ENCODE measurements at regions not wholly inside any gene's neighbourhood (a gene's known extent, or its start where the extent isn't known, plus 50 kb on each side); places are given as distances from the start of the nearest gene placed in this dataset.

- Histone ChIP-seq H3K9ac (ENCODE audit: control insufficient read depth, insufficient read depth, low read length) (no peak overlapping the region), H3K9me3 (replicated peaks; ENCODE audit: control insufficient read depth, insufficient read depth, low read length) (no peaks in the 10 kb centered on the region), H3K4me2 (ENCODE audit: control insufficient read depth, insufficient read depth) (no peak overlapping the region), H4K20me1 (ENCODE audit: control insufficient read depth, insufficient read depth) (no peaks in the 10 kb centered on the region), H3K4me1 (ENCODE audit: control insufficient read depth, insufficient read depth, low read length) (no peaks in the 10 kb centered on the region), H3K4me3 (no peak overlapping the region), H3K79me2 (ENCODE audit: control insufficient read depth, insufficient read depth, low read length) (no peaks in the 10 kb centered on the region), H3K36me3 (ENCODE audit: control insufficient read depth in 2 of 2, insufficient read depth in 2 of 2, low read length in 1 of 2) (no peaks in the 10 kb centered on the region), H3K27ac (ENCODE audit: control insufficient read depth, insufficient read depth) (no peak overlapping the region), H2AFZ (ENCODE audit: control insufficient read depth, low read depth, low read length) (no peak overlapping the region), H3K27me3 (replicated peaks in 1 of 2; ENCODE audit: control insufficient read depth in 2 of 2, insufficient read depth in 2 of 2, low read length in 1 of 2) (no peaks in the 10 kb centered on the region)
- FAIRE-seq (no peak), DNase-seq (ENCODE audit: low read depth, low spot score) (no peak), ATAC-seq (no peak)
- 0% methylated on average over 1 of the region's 1 CpG for WGBS (ENCODE audit: insufficient coverage, insufficient replicate concordance, low lambda C conversion rate, missing lambda C conversion rate)
- ChIA-PET RAD21 (ENCODE audit: unreplicated experiment) (no interaction called here), SMC1A (ENCODE audit: uncharacterized antibody, unreplicated experiment) (no interaction called here), CTCF (no interaction called here), POLR2A (no interaction called here)
- intact Hi-C loops (cut with micrococcal nuclease; ENCODE audit: unreplicated experiment): loop anchor here (5.0 kb wide), 1 partner anchor 50 kb away; no protein-coding TSS in a partner anchor
- in situ Hi-C loops (cut with MboI): no loop called here
- BruUV-seq (replicated peaks): no TSS peak
- TF ChIP-seq SPI1 (IDR thresholded peaks at IDR 0.05; ENCODE audit: borderline replicate concordance, insufficient read depth, low read depth, low read length) (no peak), CBX5 (IDR thresholded peaks at IDR 0.05; ENCODE audit: low read depth) (no peak), RB1 (IDR thresholded peaks at IDR 0.05; ENCODE audit: borderline replicate concordance) (no peak), SIN3A (IDR thresholded peaks at IDR 0.05; ENCODE audit: low read depth, low read length) (no peak), NKRF (conservative IDR thresholded peaks at IDR 0.05) (no peak), IRF3 (IDR thresholded peaks at IDR 0.05) (no peak), WRNIP1 (IDR thresholded peaks at IDR 0.05; ENCODE audit: borderline replicate concordance, low read depth, low read length) (no peak), ZNF592 (IDR thresholded peaks at IDR 0.05) (no peak), ATF7 (IDR thresholded peaks at IDR 0.05; ENCODE audit: low read depth) (no peak), BHLHE40 (IDR thresholded peaks at IDR 0.05; ENCODE audit: borderline replicate concordance in 1 of 2, low read depth in 2 of 2, low read length in 1 of 2) (no peak), RELB (IDR thresholded peaks at IDR 0.05; ENCODE audit: low read depth) (no peak), ZBTB4 (CRISPR knock-in tag; IDR thresholded peaks at IDR 0.05) (no peak)
Measured at GRCh38 chr9:28847331-28847730, 1274.0 kb upstream of the C9orf72 start.
